Endodermal cell (in vitro differentiated cells): ENCODE measurements at regions not wholly inside any gene's neighbourhood (a gene's known extent, or its start where the extent isn't known, plus 50 kb on each side); places are given as distances from the start of the nearest gene placed in this dataset.
A peak's percentile ranks its signal among the peaks of the same experiment; 100 is the strongest.

ENCODE experiments used
- DNase-seq: peaks from one replicate; pipeline ENCODE4 v3.0.0-alpha.2; 2017
- H3K27ac ChIP-seq: 2 replicates; pipeline ENCODE4 v1.5.1; 2013; ENCODE audit warnings: mild to moderate bottlenecking, low read depth, low read length, moderate library complexity
- H3K27me3 ChIP-seq: 2 replicates; pipeline ENCODE4 v1.6.1; 2013; ENCODE audit warnings: mild to moderate bottlenecking, low read length, moderate library complexity; ENCODE audit not compliant: insufficient read depth, control insufficient read depth, poor library complexity, severe bottlenecking
- H3K36me3 ChIP-seq: 2 replicates; pipeline ENCODE4 v1.7.0; 2013; ENCODE audit warnings: mild to moderate bottlenecking, low read length, moderate library complexity; ENCODE audit not compliant: control insufficient read depth, insufficient read depth
- H3K4me1 ChIP-seq: one replicate; pipeline ENCODE4 v1.7.0; 2013; ENCODE audit warnings: low read length; ENCODE audit not compliant: control insufficient read depth, insufficient read depth
- H3K4me3 ChIP-seq: 2 replicates; pipeline ENCODE4 v1.5.1; 2013; ENCODE audit warnings: mild to moderate bottlenecking, low read length, moderate library complexity
- H3K9ac ChIP-seq: 2 replicates; pipeline ENCODE4 v1.6.1; 2013; ENCODE audit warnings: mild to moderate bottlenecking, low read length, moderate library complexity; ENCODE audit not compliant: poor library complexity, severe bottlenecking; ENCODE audit errors: extremely low read depth
- H3K9me3 ChIP-seq: 2 replicates; pipeline ENCODE4 v1.6.1; 2013; ENCODE audit warnings: mild to moderate bottlenecking, low read length, moderate library complexity; ENCODE audit not compliant: control insufficient read depth
- H3K27ac Mint-ChIP-seq: 2 replicates; pipeline ENCODE4 v1.8.0; 2020; ENCODE audit warnings: mixed read lengths
- H3K27me3 Mint-ChIP-seq: 2 replicates; pipeline ENCODE4 v1.8.0; 2021; ENCODE audit warnings: mild to moderate bottlenecking, mixed read lengths; ENCODE audit not compliant: insufficient read depth
- H3K36me3 Mint-ChIP-seq: 2 replicates; pipeline ENCODE4 v1.8.0; 2020; ENCODE audit warnings: low read depth, mixed read lengths
- H3K4me1 Mint-ChIP-seq: 2 replicates; pipeline ENCODE4 v1.8.0; 2020; ENCODE audit warnings: mixed read lengths
- H3K4me3 Mint-ChIP-seq: 2 replicates; pipeline ENCODE4 v1.8.0; 2020; ENCODE audit warnings: mild to moderate bottlenecking, moderate library complexity, mixed read lengths
- H3K9me3 Mint-ChIP-seq: 2 replicates; pipeline ENCODE4 v1.8.0; 2020; ENCODE audit warnings: mild to moderate bottlenecking, mixed read lengths
- WGBS, 2 experiments: methylation state at CpG; one replicate each; pipeline versions ENCODE4 v1.1.5 to v1.1.7; 2013; ENCODE audit warnings: missing lambda C conversion rate in 2 of 2, mixed read lengths in 1 of 2; ENCODE audit not compliant: insufficient coverage in 1 of 2, insufficient read length in 1 of 2; 5-methylcytosine and 5-hydroxymethylcytosine counted together
- TF ChIP-seq, protein P1 (sequence below): fragments of 200-600 bp; sonication (generic); conservative IDR thresholded peaks from 2 replicates; pipeline ENCODE4 v1.5.0; 2021; ENCODE audit warnings: antibody characterized with exemption, mild to moderate bottlenecking

DNA sequence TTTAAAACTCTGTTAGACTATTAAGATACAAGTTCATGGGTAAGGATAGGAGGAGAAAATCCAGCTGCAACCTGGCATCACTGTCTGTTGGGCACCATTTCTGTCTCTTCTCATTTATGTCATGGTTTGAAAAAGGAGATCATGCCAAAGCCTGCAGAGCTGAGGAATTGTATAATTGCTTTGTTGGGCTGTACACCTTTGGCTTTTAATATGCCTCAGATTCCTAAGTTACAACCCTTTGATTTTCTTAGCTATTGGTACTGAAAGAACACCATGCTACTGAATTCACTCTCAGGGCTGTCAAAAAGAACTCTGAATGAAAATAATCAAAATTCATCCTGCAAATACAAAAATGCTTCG lies 174.3 kb downstream of the ACKR3 start:
- Histone ChIP-seq H3K27ac (no peak overlapping the region), H3K4me3 (no peak overlapping the region), H3K4me1 (peaks cover 30% of the 10 kb centered on the region), H3K9me3 (no peaks in the 10 kb centered on the region), H3K9ac (no peak overlapping the region), H3K27me3 (no peaks in the 10 kb centered on the region), H3K36me3 (no peaks in the 10 kb centered on the region)
- no peak for DNase-seq
- WGBS, 2 experiments: 92 to 100% methylated on average over 1 of the region's 1 CpG
- H3K36me3 Mint-ChIP-seq: no peaks in the 10 kb centered on the region
- H3K4me3 Mint-ChIP-seq: no peak overlapping the region
- no peak overlapping the region for H3K27ac Mint-ChIP-seq
- H3K4me1 Mint-ChIP-seq: peaks cover 49% of the 10 kb centered on the region
- H3K27me3 Mint-ChIP-seq: no peaks in the 10 kb centered on the region
- no peaks in the 10 kb centered on the region for H3K9me3 Mint-ChIP-seq
- TF ChIP-seq, protein P1, sequence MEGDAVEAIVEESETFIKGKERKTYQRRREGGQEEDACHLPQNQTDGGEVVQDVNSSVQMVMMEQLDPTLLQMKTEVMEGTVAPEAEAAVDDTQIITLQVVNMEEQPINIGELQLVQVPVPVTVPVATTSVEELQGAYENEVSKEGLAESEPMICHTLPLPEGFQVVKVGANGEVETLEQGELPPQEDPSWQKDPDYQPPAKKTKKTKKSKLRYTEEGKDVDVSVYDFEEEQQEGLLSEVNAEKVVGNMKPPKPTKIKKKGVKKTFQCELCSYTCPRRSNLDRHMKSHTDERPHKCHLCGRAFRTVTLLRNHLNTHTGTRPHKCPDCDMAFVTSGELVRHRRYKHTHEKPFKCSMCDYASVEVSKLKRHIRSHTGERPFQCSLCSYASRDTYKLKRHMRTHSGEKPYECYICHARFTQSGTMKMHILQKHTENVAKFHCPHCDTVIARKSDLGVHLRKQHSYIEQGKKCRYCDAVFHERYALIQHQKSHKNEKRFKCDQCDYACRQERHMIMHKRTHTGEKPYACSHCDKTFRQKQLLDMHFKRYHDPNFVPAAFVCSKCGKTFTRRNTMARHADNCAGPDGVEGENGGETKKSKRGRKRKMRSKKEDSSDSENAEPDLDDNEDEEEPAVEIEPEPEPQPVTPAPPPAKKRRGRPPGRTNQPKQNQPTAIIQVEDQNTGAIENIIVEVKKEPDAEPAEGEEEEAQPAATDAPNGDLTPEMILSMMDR: no peak

DNA sequence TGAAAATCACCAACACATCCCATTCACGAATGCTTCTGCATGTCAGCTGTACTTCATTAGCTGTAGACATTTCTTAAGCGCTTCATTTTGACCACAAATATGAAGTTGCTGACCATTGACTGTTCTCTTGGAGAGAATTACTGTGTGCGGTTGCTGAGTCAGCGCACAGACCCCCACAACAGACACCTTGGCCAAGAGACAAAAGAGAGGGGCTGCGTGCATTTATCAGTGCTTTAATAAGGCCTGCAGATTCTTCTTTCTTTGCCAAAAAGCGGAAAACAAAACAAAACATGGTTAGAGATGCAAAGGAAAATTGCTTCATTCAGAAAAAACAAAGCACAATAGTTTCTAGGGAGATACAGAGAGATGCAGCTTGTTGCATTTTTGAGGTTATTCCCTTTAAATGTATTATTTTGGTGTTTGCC lies 174.7 kb downstream of the ACKR3 start:
- no peak overlapping the region for H3K9ac ChIP-seq
- H3K4me1 ChIP-seq: peaks cover 30% of the 10 kb centered on the region
- H3K27ac Mint-ChIP-seq: no peak overlapping the region
- 91 to 94% methylated on average over 6 of the region's 6 CpGs for WGBS, 2 experiments
- no peaks in the 10 kb centered on the region for H3K27me3 ChIP-seq
- no peak overlapping the region for H3K4me3 ChIP-seq
- peaks cover 50% of the 10 kb centered on the region for H3K4me1 Mint-ChIP-seq
- no peaks in the 10 kb centered on the region for H3K9me3 Mint-ChIP-seq
- no peak for DNase-seq
- no peak overlapping the region for H3K27ac ChIP-seq
- H3K36me3 Mint-ChIP-seq: no peaks in the 10 kb centered on the region
- H3K36me3 ChIP-seq: no peaks in the 10 kb centered on the region
- TF ChIP-seq, protein P1: no peak
- H3K27me3 Mint-ChIP-seq: no peaks in the 10 kb centered on the region
- H3K9me3 ChIP-seq: no peaks in the 10 kb centered on the region
- H3K4me3 Mint-ChIP-seq: no peak overlapping the region

DNA sequence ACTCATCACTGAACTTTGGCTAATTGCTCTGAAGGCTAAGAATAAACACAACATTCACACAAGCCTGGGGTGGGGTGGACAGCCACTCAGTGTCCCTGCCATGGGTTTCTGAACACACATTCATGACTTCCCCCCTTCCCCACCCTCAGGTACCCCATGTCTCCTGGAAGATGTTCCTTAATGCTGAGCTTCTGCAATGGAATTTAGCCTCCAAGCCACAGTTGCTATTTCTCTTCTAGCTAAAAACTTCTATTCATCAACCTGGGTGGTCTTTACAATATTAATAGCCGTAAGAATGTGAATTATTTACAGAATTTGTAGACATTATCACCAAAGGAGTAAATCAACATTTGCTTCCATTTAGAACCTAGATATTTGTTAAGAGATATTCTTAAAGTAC lies 175.1 kb downstream of the ACKR3 start:
- WGBS, 2 experiments: no CpG with 5 or more reads among the region's 1 CpG
- H3K4me3 ChIP-seq: no peak overlapping the region
- DNase-seq: no peak
- Mint-ChIP-seq H3K9me3 (no peaks in the 10 kb centered on the region), H3K4me1 (peaks cover 54% of the 10 kb centered on the region), H3K36me3 (no peaks in the 10 kb centered on the region), H3K27ac (no peak overlapping the region), H3K4me3 (no peak overlapping the region), H3K27me3 (no peaks in the 10 kb centered on the region)
- peak overlapping the region; percentile 45 for H3K9ac ChIP-seq
- no peaks in the 10 kb centered on the region for H3K27me3 ChIP-seq
- peaks cover 30% of the 10 kb centered on the region for H3K4me1 ChIP-seq
- no peaks in the 10 kb centered on the region for H3K36me3 ChIP-seq
- TF ChIP-seq, protein P1: no peak
- H3K9me3 ChIP-seq: no peaks in the 10 kb centered on the region
- no peak overlapping the region for H3K27ac ChIP-seq
